ENCODE measurements at regions not wholly inside any gene's neighbourhood (a gene's known extent, or its start where the extent isn't known, plus 50 kb on each side); places are given as distances from the start of the nearest gene placed in this dataset.

DNA sequence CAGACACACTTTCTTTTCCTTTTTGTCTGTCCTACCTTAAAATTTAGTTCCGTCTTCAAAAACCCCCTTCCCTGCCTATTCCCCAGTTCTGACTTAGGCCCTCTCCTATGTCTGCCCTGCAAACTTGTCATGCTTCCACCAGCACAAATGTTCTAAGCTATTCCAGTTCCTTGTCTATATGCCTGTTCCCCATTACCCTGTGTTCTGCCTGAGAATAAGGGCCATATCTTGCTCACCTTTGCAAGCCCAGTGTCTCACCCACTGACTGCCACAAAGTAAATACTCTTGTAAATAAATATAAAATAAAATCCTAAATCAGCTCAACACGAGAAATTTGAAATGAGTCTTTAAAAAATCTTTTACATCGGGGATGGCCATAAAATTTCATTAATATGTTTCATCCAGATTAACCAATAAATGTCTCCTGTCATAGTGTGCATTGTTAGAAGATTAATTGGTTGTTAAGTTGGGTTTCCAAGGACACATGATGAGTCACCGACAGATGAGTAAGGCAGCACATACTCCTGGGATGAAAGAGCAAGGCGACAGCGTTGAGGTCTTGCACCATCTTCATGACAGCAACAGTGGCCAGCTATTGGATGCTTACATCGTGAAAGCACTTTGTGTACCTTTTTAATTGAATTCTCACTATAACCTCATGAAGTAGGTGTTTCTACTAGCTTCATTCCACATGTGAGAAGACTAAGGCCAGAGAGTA lies 92.6 kb upstream of the NGF start:
- TF ChIP-seq, protein P1, sequence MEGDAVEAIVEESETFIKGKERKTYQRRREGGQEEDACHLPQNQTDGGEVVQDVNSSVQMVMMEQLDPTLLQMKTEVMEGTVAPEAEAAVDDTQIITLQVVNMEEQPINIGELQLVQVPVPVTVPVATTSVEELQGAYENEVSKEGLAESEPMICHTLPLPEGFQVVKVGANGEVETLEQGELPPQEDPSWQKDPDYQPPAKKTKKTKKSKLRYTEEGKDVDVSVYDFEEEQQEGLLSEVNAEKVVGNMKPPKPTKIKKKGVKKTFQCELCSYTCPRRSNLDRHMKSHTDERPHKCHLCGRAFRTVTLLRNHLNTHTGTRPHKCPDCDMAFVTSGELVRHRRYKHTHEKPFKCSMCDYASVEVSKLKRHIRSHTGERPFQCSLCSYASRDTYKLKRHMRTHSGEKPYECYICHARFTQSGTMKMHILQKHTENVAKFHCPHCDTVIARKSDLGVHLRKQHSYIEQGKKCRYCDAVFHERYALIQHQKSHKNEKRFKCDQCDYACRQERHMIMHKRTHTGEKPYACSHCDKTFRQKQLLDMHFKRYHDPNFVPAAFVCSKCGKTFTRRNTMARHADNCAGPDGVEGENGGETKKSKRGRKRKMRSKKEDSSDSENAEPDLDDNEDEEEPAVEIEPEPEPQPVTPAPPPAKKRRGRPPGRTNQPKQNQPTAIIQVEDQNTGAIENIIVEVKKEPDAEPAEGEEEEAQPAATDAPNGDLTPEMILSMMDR (IDR thresholded peaks at IDR 0.05; ENCODE audit: low read depth, low read length), result no peak
- TF ChIP-seq EZH2phosphoT487 (IDR thresholded peaks at IDR 0.05; ENCODE audit: low read depth), result no peak
